HG03135 (cell line): ENCODE measurements at regions not wholly inside any gene's neighbourhood (a gene's known extent, or its start where the extent isn't known, plus 50 kb on each side); places are given as distances from the start of the nearest gene placed in this dataset.
"Not testable (repeated sequence)": the region's sequence is repeated elsewhere in the genome, so short reads cannot be mapped to it uniquely, and the experiment has no call there.

Experiments used
- ATAC-seq: cut with Tn5 transposase; IDR thresholded peaks from one replicate; pipeline ENCODE4 v1.9.1; 2021; ENCODE audit warnings: mild to moderate bottlenecking, moderate library complexity; ENCODE audit not compliant: unreplicated experiment

- ATAC-seq = no peak
Observed at GRCh38 chr12:115813256-115813655, 464.2 kb downstream of the MED13L start.

GRCh38 chr12:115811929-115812328, 465.6 kb downstream of the MED13L start:
- no peak for ATAC-seq

GRCh38 chr12:115811045-115811444, 466.4 kb downstream of the MED13L start:
- no peak for ATAC-seq

- no peak for ATAC-seq
Observed at GRCh38 chr12:115810122-115810901, 467.2 kb downstream of the MED13L start.

- no peak for ATAC-seq
Observed at GRCh38 chr12:115806000-115806399, 471.5 kb downstream of the MED13L start.

GRCh38 chr12:115802767-115803166, 474.7 kb downstream of the MED13L start:
- no peak for ATAC-seq

GRCh38 chr12:115801871-115802270, 475.6 kb downstream of the MED13L start:
- no peak for ATAC-seq

GRCh38 chr12:115799610-115800009, 477.9 kb downstream of the MED13L start:
- ATAC-seq = no peak

GRCh38 chr12:115798309-115798917, 479.1 kb downstream of the MED13L start:
- no peak for ATAC-seq

GRCh38 chr12:115794659-115795081, 482.8 kb downstream of the MED13L start:
- ATAC-seq = no peak

- ATAC-seq = no peak
Observed at GRCh38 chr12:115791331-115791730, 486.2 kb downstream of the MED13L start.

- ATAC-seq = no peak
Observed at GRCh38 chr12:115790526-115790925, 487.0 kb downstream of the MED13L start.

GRCh38 chr12:115786490-115786889, 491.0 kb downstream of the MED13L start:
- not testable (repeated sequence) for ATAC-seq

GRCh38 chr12:115785548-115785947, 491.9 kb downstream of the MED13L start:
- no peak for ATAC-seq

- ATAC-seq = no peak
Observed at GRCh38 chr12:115776399-115776798, 501.1 kb downstream of the MED13L start.

- no peak for ATAC-seq
Observed at GRCh38 chr12:115774148-115774895, 503.2 kb downstream of the MED13L start.

GRCh38 chr12:115771601-115772000, 505.9 kb downstream of the MED13L start:
- ATAC-seq = no peak

- no peak for ATAC-seq
Observed at GRCh38 chr12:115771065-115771464, 506.4 kb downstream of the MED13L start.

GRCh38 chr12:115770643-115771042, 506.9 kb downstream of the MED13L start:
- ATAC-seq = no peak

- no peak for ATAC-seq
Observed at GRCh38 chr12:115767916-115768315, 509.6 kb downstream of the MED13L start.

- ATAC-seq = no peak
Observed at GRCh38 chr12:115763982-115764621, 513.4 kb downstream of the MED13L start.
